ENCODE measurements at regions not wholly inside any gene's neighbourhood (a gene's known extent, or its start where the extent isn't known, plus 50 kb on each side); places are given as distances from the start of the nearest gene placed in this dataset.
"Not testable (repeated sequence)": the region's sequence is repeated elsewhere in the genome, so short reads cannot be mapped to it uniquely, and the experiment has no call there.

GRCh38 chr2:230602562-230603230 is 109.9 kb upstream of the CAB39 start:
- no peak for DNase-seq (ENCODE audit: low read depth in 1 of 2, low spot score in 1 of 2)
- no peaks in the 10 kb centered on the region for H3K36me3 ChIP-seq
- no peaks in the 10 kb centered on the region for H3K27me3 ChIP-seq
- no peak overlapping the region for H3K27ac ChIP-seq
- no peaks in the 10 kb centered on the region for H3K9me3 ChIP-seq (ENCODE audit: low read depth)
- no peaks in the 10 kb centered on the region for H3K4me1 ChIP-seq (ENCODE audit: low read depth)
- H3K4me3 ChIP-seq, result no peak overlapping the region
- TF ChIP-seq CTCF (IDR thresholded peaks at IDR 0.05; ENCODE audit: low read depth, low read length), result no peak

DNA sequence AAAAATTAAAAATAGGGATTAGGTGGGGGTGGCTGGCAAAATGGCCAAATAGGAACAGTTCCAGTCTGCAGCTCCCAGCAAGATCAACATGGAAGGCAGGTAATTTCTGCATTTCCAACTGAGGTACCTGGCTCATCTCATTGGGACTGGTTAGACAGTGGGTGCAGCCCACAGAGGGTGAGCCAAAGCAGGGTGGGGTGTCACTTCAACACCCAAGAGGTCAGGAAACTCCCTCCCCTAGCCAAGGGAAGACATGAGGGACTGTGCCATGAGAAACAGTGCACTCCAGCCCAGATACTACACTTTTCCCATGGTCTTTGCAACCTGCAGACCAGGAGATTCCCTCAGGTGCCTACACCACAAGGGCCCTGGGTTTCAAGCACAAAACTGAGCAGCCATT is 109.3 kb upstream of the CAB39 start:
- H3K4me1 ChIP-seq (ENCODE audit: low read depth); H3K4me3 ChIP-seq; H3K36me3 ChIP-seq; H3K27me3 ChIP-seq; H3K9me3 ChIP-seq (ENCODE audit: low read depth); DNase-seq (ENCODE audit: low read depth in 1 of 2, low spot score in 1 of 2); H3K27ac ChIP-seq: not testable (repeated sequence)

GRCh38 chr2:230604158-230604557 is 108.5 kb upstream of the CAB39 start:
- H3K9me3 ChIP-seq (ENCODE audit: low read depth); H3K27ac ChIP-seq; H3K4me3 ChIP-seq; H3K4me1 ChIP-seq (ENCODE audit: low read depth); H3K36me3 ChIP-seq; H3K27me3 ChIP-seq; DNase-seq (ENCODE audit: low read depth in 1 of 2, low spot score in 1 of 2): not testable (repeated sequence)

- H3K9me3 ChIP-seq (ENCODE audit: low read depth), result no peaks in the 10 kb centered on the region
These were observed 98.6 kb upstream of the CAB39 start for GRCh38 chr2:230614040-230614439.

GRCh38 chr2:230614913-230615332 is 97.7 kb upstream of the CAB39 start:
- no peaks in the 10 kb centered on the region for H3K9me3 ChIP-seq (ENCODE audit: low read depth)
- no peaks in the 10 kb centered on the region for H3K4me1 ChIP-seq (ENCODE audit: low read depth)
- no peaks in the 10 kb centered on the region for H3K27me3 ChIP-seq
- no peaks in the 10 kb centered on the region for H3K36me3 ChIP-seq
- H3K27ac ChIP-seq, result no peak overlapping the region
- no peak for DNase-seq (ENCODE audit: low read depth in 1 of 2, low spot score in 1 of 2)
- TF ChIP-seq CTCF (IDR thresholded peaks at IDR 0.05; ENCODE audit: low read depth, low read length), result no peak
- H3K4me3 ChIP-seq, result no peak overlapping the region

More at GRCh38 chr2:230614040-230614439, 98.6 kb upstream of the CAB39 start:
- Histone ChIP-seq H3K27ac (no peak overlapping the region), H3K27me3 (no peaks in the 10 kb centered on the region), H3K4me1 (ENCODE audit: low read depth) (no peaks in the 10 kb centered on the region), H3K4me3 (no peak overlapping the region), H3K36me3 (no peaks in the 10 kb centered on the region)
- TF ChIP-seq CTCF (IDR thresholded peaks at IDR 0.05; ENCODE audit: low read depth, low read length), result no peak
- DNase-seq (ENCODE audit: low read depth in 1 of 2, low spot score in 1 of 2), result no peak

GRCh38 chr2:230617256-230617706 is 95.4 kb upstream of the CAB39 start:
- not testable (repeated sequence) for H3K9me3 ChIP-seq (ENCODE audit: low read depth); H3K36me3 ChIP-seq; H3K27me3 ChIP-seq; H3K4me3 ChIP-seq; H3K4me1 ChIP-seq (ENCODE audit: low read depth); H3K27ac ChIP-seq
- DNase-seq (ENCODE audit: low read depth in 1 of 2, low spot score in 1 of 2), result peak in 1 of 2 donors; percentile 73

DNA sequence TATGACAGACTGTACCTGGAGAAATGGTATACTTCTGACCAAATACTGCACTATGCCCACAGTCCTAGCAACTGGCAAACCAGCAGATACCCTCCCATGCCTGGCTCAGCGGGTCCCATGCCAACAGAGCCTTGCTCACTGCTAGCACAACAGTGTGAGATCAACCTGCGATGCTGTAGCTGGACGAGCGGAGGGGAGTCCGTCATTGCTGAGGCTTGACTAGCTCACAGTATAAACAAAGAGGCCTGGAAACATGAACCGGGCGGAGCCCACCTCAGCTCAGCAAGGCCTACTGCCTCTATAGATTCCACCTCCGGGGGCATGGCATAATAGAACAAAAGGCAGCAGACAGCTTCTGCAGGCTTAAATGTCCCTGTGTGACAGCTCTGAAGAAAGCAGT is 93.2 kb upstream of the CAB39 start:
- no peak for TF ChIP-seq CTCF (IDR thresholded peaks at IDR 0.05; ENCODE audit: low read depth, low read length)
- no peak for DNase-seq (ENCODE audit: low read depth in 1 of 2, low spot score in 1 of 2)
- no peak overlapping the region for H3K27ac ChIP-seq
- H3K4me1 ChIP-seq (ENCODE audit: low read depth), result no peaks in the 10 kb centered on the region
- no peaks in the 10 kb centered on the region for H3K36me3 ChIP-seq
- H3K9me3 ChIP-seq (ENCODE audit: low read depth), result no peaks in the 10 kb centered on the region
- no peak overlapping the region for H3K4me3 ChIP-seq
- H3K27me3 ChIP-seq, result no peaks in the 10 kb centered on the region

DNA sequence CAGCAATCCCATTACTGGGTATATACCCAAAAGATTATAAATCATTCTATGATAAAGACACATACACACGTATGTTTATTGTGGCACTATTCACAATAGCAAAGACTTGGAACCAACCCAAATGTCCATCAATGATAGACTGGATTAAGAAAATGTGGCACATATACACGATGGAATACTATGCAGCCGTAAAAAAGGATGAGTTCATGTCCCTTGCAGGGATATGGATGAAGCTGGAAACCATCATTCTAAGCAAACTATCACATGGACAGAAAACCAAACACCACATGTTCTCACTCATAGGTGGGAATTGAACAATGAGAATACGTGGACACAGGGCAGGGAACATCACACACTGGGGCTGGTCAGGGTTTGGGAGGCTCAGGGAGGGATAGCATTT is 87.4 kb upstream of the CAB39 start:
- DNase-seq (ENCODE audit: low read depth in 1 of 2, low spot score in 1 of 2); H3K9me3 ChIP-seq (ENCODE audit: low read depth); H3K4me3 ChIP-seq; H3K27me3 ChIP-seq; H3K4me1 ChIP-seq (ENCODE audit: low read depth); H3K27ac ChIP-seq; H3K36me3 ChIP-seq: not testable (repeated sequence)

DNA sequence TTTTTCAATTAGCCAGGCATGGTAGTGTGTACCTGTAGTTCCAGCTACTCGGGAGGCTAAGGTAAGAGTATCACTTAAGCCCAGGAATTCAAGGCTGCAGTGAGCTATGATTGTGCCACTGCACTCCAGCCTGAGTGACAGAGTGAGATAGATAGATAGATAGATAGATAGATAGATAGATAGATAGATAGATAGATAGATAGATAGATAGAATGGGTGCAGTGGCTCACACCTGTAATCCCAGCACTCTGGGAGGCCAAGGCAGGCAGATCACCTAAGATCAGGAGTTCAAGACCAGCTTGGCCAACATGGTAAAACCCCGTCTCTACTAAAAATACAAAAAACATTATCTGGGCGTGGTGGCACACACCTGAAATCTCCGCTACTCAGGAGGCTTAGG is 85.6 kb upstream of the CAB39 start:
- H3K27ac ChIP-seq; H3K36me3 ChIP-seq; H3K4me1 ChIP-seq (ENCODE audit: low read depth); DNase-seq (ENCODE audit: low read depth in 1 of 2, low spot score in 1 of 2); H3K9me3 ChIP-seq (ENCODE audit: low read depth); H3K4me3 ChIP-seq; H3K27me3 ChIP-seq: not testable (repeated sequence)

Data from cardiac muscle cell (in vitro differentiated cells and primary cell).